ENCODE measurements at regions not wholly inside any gene's neighbourhood (a gene's known extent, or its start where the extent isn't known, plus 50 kb on each side); places are given as distances from the start of the nearest gene placed in this dataset.

DNA sequence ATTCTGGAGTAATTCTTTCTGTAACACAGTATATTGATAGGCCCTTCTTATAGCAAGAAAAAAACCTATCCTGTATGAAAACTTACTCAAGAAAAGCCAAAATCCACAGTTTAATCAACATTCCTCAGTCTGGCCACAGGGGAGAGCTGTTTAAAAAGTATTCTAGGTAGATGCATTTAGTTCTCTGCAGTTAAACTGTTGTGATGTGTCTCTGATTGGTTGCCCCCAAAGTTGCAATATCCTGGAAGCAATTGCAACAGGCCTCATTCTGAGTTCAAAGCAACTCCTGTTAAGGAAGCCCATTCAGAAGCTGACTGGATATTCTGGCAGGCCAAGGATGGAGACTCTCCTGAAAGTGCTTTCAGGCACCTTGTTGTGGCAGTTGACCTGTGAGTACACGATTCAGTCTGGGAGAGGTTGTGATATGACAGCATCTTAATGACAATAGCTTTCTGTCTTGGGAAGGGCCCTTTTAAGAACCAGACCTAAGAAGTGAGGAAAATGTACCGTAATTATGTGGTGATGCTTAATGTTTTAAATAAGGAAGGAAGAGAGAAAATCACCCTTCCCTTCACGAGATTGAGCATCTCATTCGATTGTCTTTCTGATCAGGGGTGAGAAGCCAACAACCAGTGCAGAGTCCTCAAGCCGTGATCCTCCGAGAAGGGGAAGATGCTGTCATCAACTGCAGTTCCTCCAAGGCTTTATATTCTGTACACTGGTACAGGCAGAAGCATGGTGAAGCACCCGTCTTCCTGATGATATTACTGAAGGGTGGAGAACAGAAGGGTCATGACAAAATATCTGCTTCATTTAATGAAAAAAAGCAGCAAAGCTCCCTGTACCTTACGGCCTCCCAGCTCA lies 420.7 kb downstream of the DAD1 start:
- H3K27me3 Mint-ChIP-seq (ENCODE audit: unreplicated experiment) = no peaks in the 10 kb centered on the region
- TF ChIP-seq, protein P1, sequence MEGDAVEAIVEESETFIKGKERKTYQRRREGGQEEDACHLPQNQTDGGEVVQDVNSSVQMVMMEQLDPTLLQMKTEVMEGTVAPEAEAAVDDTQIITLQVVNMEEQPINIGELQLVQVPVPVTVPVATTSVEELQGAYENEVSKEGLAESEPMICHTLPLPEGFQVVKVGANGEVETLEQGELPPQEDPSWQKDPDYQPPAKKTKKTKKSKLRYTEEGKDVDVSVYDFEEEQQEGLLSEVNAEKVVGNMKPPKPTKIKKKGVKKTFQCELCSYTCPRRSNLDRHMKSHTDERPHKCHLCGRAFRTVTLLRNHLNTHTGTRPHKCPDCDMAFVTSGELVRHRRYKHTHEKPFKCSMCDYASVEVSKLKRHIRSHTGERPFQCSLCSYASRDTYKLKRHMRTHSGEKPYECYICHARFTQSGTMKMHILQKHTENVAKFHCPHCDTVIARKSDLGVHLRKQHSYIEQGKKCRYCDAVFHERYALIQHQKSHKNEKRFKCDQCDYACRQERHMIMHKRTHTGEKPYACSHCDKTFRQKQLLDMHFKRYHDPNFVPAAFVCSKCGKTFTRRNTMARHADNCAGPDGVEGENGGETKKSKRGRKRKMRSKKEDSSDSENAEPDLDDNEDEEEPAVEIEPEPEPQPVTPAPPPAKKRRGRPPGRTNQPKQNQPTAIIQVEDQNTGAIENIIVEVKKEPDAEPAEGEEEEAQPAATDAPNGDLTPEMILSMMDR (IDR thresholded peaks at IDR 0.05; ENCODE audit: unreplicated experiment) = no peak

DNA sequence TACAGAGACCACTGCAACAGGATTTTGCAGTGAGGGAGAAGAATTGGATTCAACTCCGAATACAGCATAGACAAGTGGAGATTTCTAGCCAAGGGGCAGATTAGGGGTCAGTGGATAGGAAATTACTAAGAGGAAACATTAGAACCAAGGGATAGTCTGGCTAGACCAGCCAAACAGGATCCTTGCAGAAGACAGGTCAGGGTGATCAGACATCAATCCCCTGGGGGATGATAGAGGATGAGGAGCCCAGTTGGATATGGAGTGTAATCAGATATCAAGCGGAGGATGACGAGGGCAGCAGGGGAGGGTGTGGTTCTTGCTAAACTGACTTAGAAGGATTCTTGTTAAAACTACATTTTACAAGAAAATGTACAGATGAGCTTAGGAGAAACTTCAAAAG lies 424.4 kb downstream of the DAD1 start:
- TF ChIP-seq, protein P1 (IDR thresholded peaks at IDR 0.05; ENCODE audit: unreplicated experiment) = no peak
- Mint-ChIP-seq H3K36me3 (ENCODE audit: low read depth, unreplicated experiment) (no peaks in the 10 kb centered on the region), H3K9me3 (ENCODE audit: unreplicated experiment) (no peaks in the 10 kb centered on the region), H3K27ac (ENCODE audit: unreplicated experiment) (no peak overlapping the region), H3K4me3 (ENCODE audit: unreplicated experiment) (no peak overlapping the region), H3K4me1 (ENCODE audit: unreplicated experiment) (peaks cover 4% of the 10 kb centered on the region), H3K27me3 (ENCODE audit: unreplicated experiment) (no peaks in the 10 kb centered on the region)
- DNase-seq (ENCODE audit: low spot score) = no peak

More for the DNA sequence above, 420.7 kb downstream of the DAD1 start:
- Mint-ChIP-seq H3K36me3 (ENCODE audit: low read depth, unreplicated experiment) (no peaks in the 10 kb centered on the region), H3K9me3 (ENCODE audit: unreplicated experiment) (no peaks in the 10 kb centered on the region), H3K4me3 (ENCODE audit: unreplicated experiment) (no peak overlapping the region), H3K4me1 (ENCODE audit: unreplicated experiment) (peaks cover 4% of the 10 kb centered on the region), H3K27ac (ENCODE audit: unreplicated experiment) (no peak overlapping the region)
- no peak for DNase-seq (ENCODE audit: low spot score)

DNA sequence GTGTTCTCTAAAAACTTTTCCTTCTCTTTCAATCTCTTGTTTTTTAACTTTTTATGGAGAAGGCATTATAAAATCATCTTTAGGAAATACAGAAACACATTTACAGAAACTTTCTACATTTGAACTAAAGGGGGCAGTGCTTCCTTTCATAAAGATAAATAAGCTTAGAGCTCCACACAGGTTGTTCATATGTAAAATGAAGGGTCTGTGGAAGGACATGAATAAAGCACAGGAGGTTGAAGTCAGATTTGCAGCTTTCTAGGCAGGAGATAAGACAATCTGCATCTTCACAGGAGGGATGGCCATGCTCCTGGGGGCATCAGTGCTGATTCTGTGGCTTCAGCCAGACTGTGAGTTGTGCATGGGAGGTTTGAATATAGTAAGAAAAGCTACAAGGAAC lies 426.0 kb downstream of the DAD1 start:
- no peak for DNase-seq (ENCODE audit: low spot score)
- peaks cover 4% of the 10 kb centered on the region for H3K4me1 Mint-ChIP-seq (ENCODE audit: unreplicated experiment)
- no peak overlapping the region for H3K4me3 Mint-ChIP-seq (ENCODE audit: unreplicated experiment)
- TF ChIP-seq, protein P1 (IDR thresholded peaks at IDR 0.05; ENCODE audit: unreplicated experiment) = peak; percentile 15
- H3K27ac Mint-ChIP-seq (ENCODE audit: unreplicated experiment) = no peak overlapping the region
- H3K9me3 Mint-ChIP-seq (ENCODE audit: unreplicated experiment) = no peaks in the 10 kb centered on the region
- peaks cover 2% of the 10 kb centered on the region for H3K27me3 Mint-ChIP-seq (ENCODE audit: unreplicated experiment)
- no peaks in the 10 kb centered on the region for H3K36me3 Mint-ChIP-seq (ENCODE audit: low read depth, unreplicated experiment)

DNA sequence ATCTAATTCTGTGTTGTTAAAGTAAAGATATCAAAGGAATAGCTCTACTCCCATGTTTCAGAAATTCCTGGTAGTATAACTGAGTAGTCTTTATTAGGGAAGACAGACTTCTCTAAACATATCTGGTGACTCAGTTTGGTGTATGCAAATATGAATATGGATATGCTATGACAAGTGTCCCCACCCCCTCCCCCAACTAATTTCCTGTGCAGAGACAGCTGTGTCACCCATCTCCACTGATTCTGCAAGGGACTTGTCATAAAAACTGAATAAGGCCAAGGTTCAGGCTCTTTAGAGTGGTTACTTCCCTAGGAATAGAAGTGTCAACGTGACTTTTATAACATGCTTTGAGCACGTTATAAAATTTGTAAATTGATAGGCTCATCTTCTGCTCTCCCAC lies 429.1 kb downstream of the DAD1 start:
- Mint-ChIP-seq H3K4me3 (ENCODE audit: unreplicated experiment) (no peak overlapping the region), H3K27ac (ENCODE audit: unreplicated experiment) (no peak overlapping the region), H3K27me3 (ENCODE audit: unreplicated experiment) (peaks cover 2% of the 10 kb centered on the region), H3K9me3 (ENCODE audit: unreplicated experiment) (no peaks in the 10 kb centered on the region), H3K4me1 (ENCODE audit: unreplicated experiment) (peaks cover 4% of the 10 kb centered on the region), H3K36me3 (ENCODE audit: low read depth, unreplicated experiment) (no peaks in the 10 kb centered on the region)
- TF ChIP-seq, protein P1 (IDR thresholded peaks at IDR 0.05; ENCODE audit: unreplicated experiment) = no peak
- no peak for DNase-seq (ENCODE audit: low spot score)

DNA sequence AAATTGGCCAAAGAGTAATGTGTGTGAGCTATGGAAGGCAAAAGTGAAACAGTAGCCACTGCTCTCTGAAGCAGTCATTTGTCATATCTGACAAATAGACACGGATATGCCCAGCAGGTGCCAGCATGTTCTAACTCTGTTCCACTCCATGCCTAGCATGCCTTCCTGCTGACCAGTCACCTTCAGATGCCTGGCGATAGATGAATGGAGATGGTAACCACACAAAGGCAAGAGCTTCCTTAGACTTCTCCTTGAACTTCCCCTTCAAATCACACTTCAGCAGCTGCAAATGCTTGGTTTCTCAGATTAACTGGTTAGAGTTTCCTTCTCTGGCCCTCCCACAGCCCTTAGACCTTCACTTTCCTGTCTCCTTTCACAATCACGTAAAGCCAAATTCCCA lies 429.9 kb downstream of the DAD1 start:
- Mint-ChIP-seq H3K27me3 (ENCODE audit: unreplicated experiment) (peaks cover 2% of the 10 kb centered on the region), H3K4me3 (ENCODE audit: unreplicated experiment) (no peak overlapping the region), H3K4me1 (ENCODE audit: unreplicated experiment) (no peaks in the 10 kb centered on the region), H3K27ac (ENCODE audit: unreplicated experiment) (no peak overlapping the region), H3K9me3 (ENCODE audit: unreplicated experiment) (no peaks in the 10 kb centered on the region), H3K36me3 (ENCODE audit: low read depth, unreplicated experiment) (no peaks in the 10 kb centered on the region)
- no peak for DNase-seq (ENCODE audit: low spot score)
- TF ChIP-seq, protein P1 (IDR thresholded peaks at IDR 0.05; ENCODE audit: unreplicated experiment) = no peak
